ENCODE measurements at regions not wholly inside any gene's neighbourhood (a gene's known extent, or its start where the extent isn't known, plus 50 kb on each side); places are given as distances from the start of the nearest gene placed in this dataset.

GRCh38 chr2:7887441-7887840 lies 794.4 kb upstream of the ID2 start:
- H3K18ac ChIP-seq (ENCODE audit: insufficient read length, low read depth, low read length), result no peak overlapping the region
- H2BK5ac ChIP-seq (ENCODE audit: insufficient read length, low read length), result no peak overlapping the region
- WGBS (ENCODE audit: extremely low coverage, insufficient read length, low lambda C conversion rate), result no CpG with 5 or more reads among the region's 7 CpGs
- H3T11ph ChIP-seq (ENCODE audit: low read length), result no peak overlapping the region
- H3K27me3 ChIP-seq (ENCODE audit: insufficient read depth, low read length), result no peaks in the 10 kb centered on the region
- no peak overlapping the region for H2BK20ac ChIP-seq (ENCODE audit: low read depth, low read length, poor library complexity, severe bottlenecking)
- H3K9ac ChIP-seq (ENCODE audit: extremely low read depth, insufficient read length, low read length), result no peak overlapping the region
- H4K8ac ChIP-seq (replicated peaks; ENCODE audit: insufficient read length, low read depth, low read length), result no peak overlapping the region
- no peak overlapping the region for H3K56ac ChIP-seq (ENCODE audit: insufficient read length, low read depth, low read length)
- H3K27ac ChIP-seq (ENCODE audit: insufficient read length, low read depth, low read length), result no peak overlapping the region
- no peak for DNase-seq
- H3K4me1 ChIP-seq (ENCODE audit: insufficient read depth, low read length), result peaks cover 24% of the 10 kb centered on the region
- no peak overlapping the region for H3K4ac ChIP-seq (ENCODE audit: low read depth, low read length)
- no peak overlapping the region for H2AFZ ChIP-seq (ENCODE audit: low read length)
- H2BK12ac ChIP-seq (ENCODE audit: insufficient read length, low read depth, low read length), result no peak overlapping the region
- Mint-ChIP-seq H3K4me1 (peaks cover 28 to 74% of the 10 kb centered on the region in 2 experiments), H3K27ac (peak overlapping the region in 1 of 3 experiments; percentile 94; a peak in 3 of 7 replicates), H3K4me3 (no peak overlapping the region), H3K27me3 (ENCODE audit: low read depth) (no peaks in the 10 kb centered on the region), H3K36me3 (ENCODE audit: insufficient read depth in 1 of 3, low read depth in 3 of 3) (peaks cover 29 to 77% (median 31%) of the 10 kb centered on the region in 3 experiments), H3K9me3 (peaks cover 7 to 10% of the 10 kb centered on the region in 2 experiments)
- no peak overlapping the region for H3K14ac ChIP-seq (ENCODE audit: insufficient read depth, low read length)
- no peak overlapping the region for H3K4me2 ChIP-seq (ENCODE audit: insufficient read depth, insufficient read length, low read length)
- H2BK120ac ChIP-seq (ENCODE audit: low read depth, low read length, poor library complexity, severe bottlenecking), result no peak overlapping the region
- no peaks in the 10 kb centered on the region for H3K9me3 ChIP-seq (ENCODE audit: control insufficient read depth, low read depth, low read length)
- H2AK5ac ChIP-seq (ENCODE audit: insufficient read length, low read length), result no peak overlapping the region
- peaks cover 3% of the 10 kb centered on the region for H3K79me1 ChIP-seq (ENCODE audit: insufficient read depth, low read depth, low read length, poor library complexity, severe bottlenecking)
- H2BK15ac ChIP-seq (ENCODE audit: low read depth, low read length), result no peak overlapping the region
- peaks cover 38% of the 10 kb centered on the region; the same call in 1 of the 2 replicates for H3K79me2 ChIP-seq (ENCODE audit: insufficient read depth, low read length)
- H4K91ac ChIP-seq (ENCODE audit: insufficient read length, low read depth, low read length), result no peak overlapping the region
- H3K23ac ChIP-seq (ENCODE audit: insufficient read length, low read depth, low read length), result no peak overlapping the region
- no peak for TF ChIP-seq CTCF (conservative IDR thresholded peaks at IDR 0.05)
- H4K20me1 ChIP-seq (ENCODE audit: control insufficient read depth, insufficient read depth, insufficient read length), result no peaks in the 10 kb centered on the region
- H3K23me2 ChIP-seq (ENCODE audit: insufficient read length, low read depth, low read length, poor library complexity, severe bottlenecking), result no peaks in the 10 kb centered on the region
- H4K5ac ChIP-seq (ENCODE audit: insufficient read length, low read depth, low read length), result no peak overlapping the region

All from H9 (cell line).